ENCODE measurements at regions not wholly inside any gene's neighbourhood (a gene's known extent, or its start where the extent isn't known, plus 50 kb on each side); places are given as distances from the start of the nearest gene placed in this dataset.

GRCh38 chr3:64905906-64906410 lies 218.2 kb upstream of the ADAMTS9 start:
- DNase-seq, result no peak

- DNase-seq, result no peak
Observed at GRCh38 chr3:64903006-64903405, 215.2 kb upstream of the ADAMTS9 start.

GRCh38 chr3:64901986-64902516 lies 214.3 kb upstream of the ADAMTS9 start:
- no peak for DNase-seq

- DNase-seq, result no peak
Observed at GRCh38 chr3:64901522-64901885, 213.7 kb upstream of the ADAMTS9 start.

GRCh38 chr3:64900617-64901521 lies 213.1 kb upstream of the ADAMTS9 start:
- DNase-seq, result no peak

- no peak for DNase-seq
Observed at GRCh38 chr3:64900156-64900555, 212.4 kb upstream of the ADAMTS9 start.

GRCh38 chr3:64898941-64899340 lies 211.1 kb upstream of the ADAMTS9 start:
- DNase-seq, result no peak

GRCh38 chr3:64895991-64896895 lies 208.4 kb upstream of the ADAMTS9 start:
- no peak for DNase-seq

GRCh38 chr3:64895106-64895990 lies 207.5 kb upstream of the ADAMTS9 start:
- no peak for DNase-seq

- DNase-seq, result no peak
Observed at GRCh38 chr3:64894006-64894405, 206.2 kb upstream of the ADAMTS9 start.

- DNase-seq, result no peak
Observed at GRCh38 chr3:64892671-64893309, 205.0 kb upstream of the ADAMTS9 start.

- DNase-seq, result no peak
Observed at GRCh38 chr3:64891021-64891420, 203.2 kb upstream of the ADAMTS9 start.

- DNase-seq, result no peak
Observed at GRCh38 chr3:64890466-64890865, 202.7 kb upstream of the ADAMTS9 start.

GRCh38 chr3:64890006-64890405 lies 202.2 kb upstream of the ADAMTS9 start:
- DNase-seq, result no peak

- DNase-seq, result no peak
Observed at GRCh38 chr3:64888840-64889392, 201.1 kb upstream of the ADAMTS9 start.

GRCh38 chr3:64888165-64888564 lies 200.4 kb upstream of the ADAMTS9 start:
- DNase-seq, result no peak

- no peak for DNase-seq
Observed at GRCh38 chr3:64885055-64885454, 197.3 kb upstream of the ADAMTS9 start.

GRCh38 chr3:64884536-64884935 lies 196.7 kb upstream of the ADAMTS9 start:
- DNase-seq, result no peak

- DNase-seq, result no peak
Observed at GRCh38 chr3:64880916-64881315, 193.1 kb upstream of the ADAMTS9 start.

GRCh38 chr3:64878362-64878761 lies 190.6 kb upstream of the ADAMTS9 start:
- DNase-seq, result no peak

- DNase-seq, result no peak
Observed at GRCh38 chr3:64873400-64873799, 185.6 kb upstream of the ADAMTS9 start.
